Smooth muscle cell (in vitro differentiated cells): ENCODE measurements at regions not wholly inside any gene's neighbourhood (a gene's known extent, or its start where the extent isn't known, plus 50 kb on each side); places are given as distances from the start of the nearest gene placed in this dataset.

Experiments
- DNase-seq: peaks from one replicate; lab custom pipeline; 2025; ENCODE audit not compliant: unreplicated experiment; lab: John Stamatoyannopoulos, UW
- H2AFZ ChIP-seq: fragments of 200-600 bp; sonication (generic); 2 replicates; pipeline ENCODE4 v1.6.0; 2016; ENCODE audit warnings: antibody characterized with exemption, low read depth, mild to moderate bottlenecking
- H3F3A ChIP-seq: fragments of 200-600 bp; sonication (generic); 2 replicates; pipeline ENCODE4 v1.6.0; 2017; ENCODE audit warnings: antibody characterized with exemption, low read depth
- H3K27ac ChIP-seq: fragments of 200-600 bp; sonication (generic); 2 replicates; pipeline ENCODE4 v1.5.1; 2016; ENCODE audit warnings: low read depth, mild to moderate bottlenecking
- H3K27me3 ChIP-seq: fragments of 200-600 bp; sonication (generic); 2 replicates; pipeline ENCODE4 v1.6.1; 2016; ENCODE audit warnings: low read depth, mild to moderate bottlenecking
- H3K36me3 ChIP-seq: fragments of 200-600 bp; sonication (generic); 2 replicates; pipeline ENCODE4 v1.5.1; 2016; ENCODE audit warnings: low read depth
- H3K4me1 ChIP-seq: fragments of 200-600 bp; sonication (generic); 2 replicates; pipeline ENCODE4 v1.5.1; 2016; ENCODE audit warnings: low read depth
- H3K4me2 ChIP-seq: fragments of 200-600 bp; sonication (generic); 2 replicates; pipeline ENCODE4 v1.6.0; 2016; ENCODE audit warnings: mild to moderate bottlenecking
- H3K4me3 ChIP-seq: fragments of 200-600 bp; sonication (generic); 2 replicates; pipeline ENCODE4 v1.5.1; 2016; ENCODE audit warnings: mild to moderate bottlenecking
- H3K79me2 ChIP-seq: fragments of 200-600 bp; sonication (generic); 2 replicates; pipeline ENCODE4 v1.6.0; 2016; ENCODE audit warnings: low read depth, mild to moderate bottlenecking
- H3K9ac ChIP-seq: fragments of 200-600 bp; sonication (generic); 2 replicates; pipeline ENCODE4 v1.6.0; 2016; ENCODE audit warnings: low read depth
- H3K9me3 ChIP-seq: fragments of 200-600 bp; sonication (generic); replicated peaks from 2 replicates; pipeline ENCODE4 v1.5.1; 2016; ENCODE audit warnings: low read depth
- H4K20me1 ChIP-seq: fragments of 200-600 bp; sonication (generic); 2 replicates; pipeline ENCODE4 v1.6.0; 2016; ENCODE audit warnings: low read depth
- CTCF ChIP-seq: fragments of 200-600 bp; sonication (generic); IDR thresholded peaks from 2 replicates; pipeline ENCODE4 v1.5.1; 2017; ENCODE audit warnings: borderline replicate concordance, mild to moderate bottlenecking, antibody characterized with exemption; ENCODE audit not compliant: insufficient read depth, poor library complexity, severe bottlenecking
- WGBS: methylation state at CpG from one replicate; pipeline ENCODE4 v1.1.7; 2016; ENCODE audit warnings: low lambda C conversion rate; 5-methylcytosine and 5-hydroxymethylcytosine counted together

- Histone ChIP-seq H3K36me3 (no peaks in the 10 kb centered on the region), H3K9ac (no peak overlapping the region), H3K27me3 (no peaks in the 10 kb centered on the region), H3K4me1 (no peaks in the 10 kb centered on the region), H3F3A (no peaks in the 10 kb centered on the region), H4K20me1 (no peaks in the 10 kb centered on the region), H3K4me3 (no peak overlapping the region), H3K4me2 (no peak overlapping the region), H2AFZ (no peak overlapping the region), H3K9me3 (no peaks in the 10 kb centered on the region), H3K79me2 (no peaks in the 10 kb centered on the region), H3K27ac (no peak overlapping the region)
- DNase-seq = no peak
- TF ChIP-seq CTCF = no peak
Measured at GRCh38 chr4:161097821-161098220, 1066.0 kb downstream of the FSTL5 start.

- Histone ChIP-seq H3K79me2 (no peaks in the 10 kb centered on the region), H4K20me1 (no peaks in the 10 kb centered on the region), H3K4me1 (no peaks in the 10 kb centered on the region), H3K9ac (no peak overlapping the region), H3K4me3 (no peak overlapping the region), H3K27me3 (no peaks in the 10 kb centered on the region), H2AFZ (no peak overlapping the region), H3K4me2 (no peak overlapping the region), H3F3A (no peaks in the 10 kb centered on the region), H3K27ac (no peak overlapping the region), H3K36me3 (no peaks in the 10 kb centered on the region), H3K9me3 (no peaks in the 10 kb centered on the region)
- no peak for DNase-seq
- 29% methylated on average over 1 of the region's 1 CpG for WGBS
- TF ChIP-seq CTCF = no peak
Measured at GRCh38 chr4:161061046-161061445, 1102.8 kb downstream of the FSTL5 start.
